ENCODE measurements at regions not wholly inside any gene's neighbourhood (a gene's known extent, or its start where the extent isn't known, plus 50 kb on each side); places are given as distances from the start of the nearest gene placed in this dataset.

DNA sequence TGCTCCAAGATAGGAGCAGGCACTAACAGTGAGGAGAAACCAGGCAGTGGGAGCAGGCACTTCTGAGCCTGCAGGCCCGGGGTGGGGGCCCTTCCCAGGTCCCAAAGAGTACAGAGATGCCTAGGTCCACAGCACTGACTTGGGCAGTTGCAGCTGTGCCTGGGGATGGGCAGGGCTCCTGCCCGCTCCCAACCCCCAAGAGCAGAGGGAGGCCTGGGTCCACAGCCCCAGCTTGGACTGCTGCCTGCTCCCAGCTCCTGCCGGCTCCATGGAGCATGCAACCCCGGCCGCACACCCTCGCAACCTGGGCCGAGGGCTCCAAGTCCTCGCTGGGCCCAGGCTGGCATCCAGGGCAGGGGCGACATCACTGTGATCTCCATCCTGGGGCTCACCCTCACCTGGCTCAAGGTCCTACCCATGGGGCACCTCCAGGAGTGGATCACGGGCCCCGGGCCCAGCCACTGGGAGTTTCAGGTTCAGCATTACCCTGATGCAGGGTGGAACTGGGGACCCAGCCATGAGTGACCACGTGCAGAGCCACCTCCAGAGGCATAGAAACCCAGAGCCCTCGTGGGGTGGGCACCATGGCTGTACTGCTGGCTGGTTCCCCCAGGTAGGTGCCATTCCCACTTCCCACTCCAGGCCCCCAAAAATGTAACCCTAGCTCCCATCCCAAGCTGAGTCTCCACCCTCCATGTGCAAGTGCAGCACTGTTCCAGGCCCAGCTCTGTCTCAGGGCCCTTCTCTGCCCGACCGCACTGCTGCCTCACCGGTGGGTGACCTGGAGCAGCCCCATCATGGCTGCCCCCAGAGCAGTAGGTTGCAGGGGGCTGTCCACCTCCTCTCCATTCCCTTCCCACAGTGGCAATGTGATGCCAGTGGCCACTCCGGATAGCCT, 325.6 kb downstream of the NR4A2 start:
- Histone ChIP-seq H3K9me3 (ENCODE audit: control insufficient read depth, insufficient read depth, low read depth, low read length) (peaks cover 13% of the 10 kb centered on the region), H3K27ac (ENCODE audit: low read depth, low read length) (no peak overlapping the region), H3K36me3 (ENCODE audit: control insufficient read depth, insufficient read depth, low read length) (no peaks in the 10 kb centered on the region), H3K4me1 (ENCODE audit: control insufficient read depth, insufficient read depth, low read length) (no peaks in the 10 kb centered on the region), H3K9ac (ENCODE audit: low read length) (no peak overlapping the region), H3K4me3 (ENCODE audit: low read depth, low read length) (no peak overlapping the region), H3K27me3 (ENCODE audit: control insufficient read depth, insufficient read depth, low read length) (no peaks in the 10 kb centered on the region)

DNA sequence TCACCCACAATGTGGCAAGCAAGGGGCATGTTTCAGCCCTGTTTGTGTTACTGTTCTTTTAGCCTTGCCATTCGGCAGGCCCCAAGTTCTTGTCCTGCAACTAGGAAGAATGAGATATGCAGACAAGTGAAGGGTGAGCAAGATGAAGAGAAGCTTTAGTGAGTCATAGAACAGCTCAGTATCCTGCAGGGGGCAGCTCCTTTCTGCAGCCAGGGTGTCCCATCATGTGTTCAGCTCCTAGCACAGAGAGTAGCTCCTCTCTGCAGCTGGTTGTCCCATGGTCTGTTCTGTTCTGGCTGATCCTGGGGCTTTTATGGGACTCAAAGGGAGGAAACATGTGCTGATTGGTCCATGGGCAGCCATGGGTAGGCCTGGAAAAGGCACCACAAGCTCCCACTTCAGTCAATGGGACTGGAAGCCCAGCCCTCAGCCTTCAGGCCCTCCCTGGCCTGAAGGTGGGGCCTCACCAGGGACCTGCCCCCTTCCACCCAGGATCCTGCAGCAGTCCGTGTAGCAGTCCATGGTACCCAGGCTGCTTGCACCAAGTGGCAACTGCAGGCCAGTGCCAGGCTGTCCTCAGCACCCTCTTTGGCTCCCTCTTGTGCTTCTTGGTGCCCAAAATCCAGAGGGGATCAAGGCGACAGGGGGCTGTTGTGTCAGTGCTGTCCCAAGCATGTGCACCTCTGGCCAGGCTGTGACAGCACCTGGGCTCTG, 326.4 kb downstream of the NR4A2 start:
- H3K36me3 ChIP-seq (ENCODE audit: control insufficient read depth, insufficient read depth, low read length), result no peaks in the 10 kb centered on the region
- H3K27ac ChIP-seq (ENCODE audit: low read depth, low read length), result no peak overlapping the region
- no peaks in the 10 kb centered on the region for H3K4me1 ChIP-seq (ENCODE audit: control insufficient read depth, insufficient read depth, low read length)
- no peaks in the 10 kb centered on the region for H3K27me3 ChIP-seq (ENCODE audit: control insufficient read depth, insufficient read depth, low read length)
- no peak overlapping the region for H3K4me3 ChIP-seq (ENCODE audit: low read depth, low read length)
- H3K9ac ChIP-seq (ENCODE audit: low read length), result no peak overlapping the region
- peaks cover 10% of the 10 kb centered on the region for H3K9me3 ChIP-seq (ENCODE audit: control insufficient read depth, insufficient read depth, low read depth, low read length)

DNA sequence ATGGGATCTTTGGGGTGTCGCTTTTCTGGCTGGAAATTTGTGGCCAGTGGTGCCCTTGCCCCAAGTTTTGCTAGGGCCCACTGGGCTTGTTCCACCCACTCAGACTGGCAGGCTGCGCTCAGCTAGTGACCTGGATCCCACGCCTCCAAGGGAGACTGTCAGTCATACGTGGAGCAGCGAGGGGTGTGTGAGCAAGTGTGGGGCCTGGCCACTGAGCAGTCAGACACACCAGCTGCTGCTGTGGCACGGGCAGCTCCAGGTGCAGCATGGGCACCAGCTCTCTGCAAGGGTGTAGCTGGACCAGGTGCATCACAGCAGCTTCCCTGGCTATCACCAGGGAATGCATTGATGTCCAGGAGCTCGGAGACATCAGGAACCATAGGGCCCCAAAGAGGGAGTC, 327.0 kb downstream of the NR4A2 start:
- Histone ChIP-seq H3K27me3 (ENCODE audit: control insufficient read depth, insufficient read depth, low read length) (no peaks in the 10 kb centered on the region), H3K4me3 (ENCODE audit: low read depth, low read length) (no peak overlapping the region), H3K27ac (ENCODE audit: low read depth, low read length) (no peak overlapping the region), H3K9me3 (ENCODE audit: control insufficient read depth, insufficient read depth, low read depth, low read length) (peaks cover 6% of the 10 kb centered on the region), H3K9ac (ENCODE audit: low read length) (no peak overlapping the region), H3K4me1 (ENCODE audit: control insufficient read depth, insufficient read depth, low read length) (no peaks in the 10 kb centered on the region), H3K36me3 (ENCODE audit: control insufficient read depth, insufficient read depth, low read length) (no peaks in the 10 kb centered on the region)

DNA sequence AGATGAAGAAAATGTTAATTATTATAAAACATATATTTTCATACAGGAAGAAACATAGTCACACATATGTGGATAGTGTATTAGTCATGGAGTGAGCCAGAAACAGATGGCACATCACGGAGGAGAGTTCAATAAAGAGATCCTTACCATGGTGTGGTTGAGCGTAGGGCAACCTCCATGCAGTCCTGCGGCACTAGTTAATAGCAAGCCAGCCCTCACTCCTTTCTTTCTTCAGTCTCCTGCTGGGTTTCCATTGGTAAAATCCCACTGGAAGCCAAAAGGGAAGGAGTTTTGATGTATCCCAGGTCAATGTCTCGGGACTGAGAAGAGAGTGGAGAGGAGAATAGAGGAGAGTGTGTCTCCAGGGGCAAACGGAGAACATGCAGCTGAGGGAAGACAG, 328.1 kb downstream of the NR4A2 start:
- H3K4me3 ChIP-seq (ENCODE audit: low read depth, low read length), result no peak overlapping the region
- no peak overlapping the region for H3K9ac ChIP-seq (ENCODE audit: low read length)
- H3K27me3 ChIP-seq (ENCODE audit: control insufficient read depth, insufficient read depth, low read length), result no peaks in the 10 kb centered on the region
- no peak overlapping the region for H3K27ac ChIP-seq (ENCODE audit: low read depth, low read length)
- no peaks in the 10 kb centered on the region; the same call in 1 of the 2 replicates for H3K9me3 ChIP-seq (ENCODE audit: control insufficient read depth, insufficient read depth, low read depth, low read length)
- no peaks in the 10 kb centered on the region for H3K36me3 ChIP-seq (ENCODE audit: control insufficient read depth, insufficient read depth, low read length)
- no peaks in the 10 kb centered on the region for H3K4me1 ChIP-seq (ENCODE audit: control insufficient read depth, insufficient read depth, low read length)

DNA sequence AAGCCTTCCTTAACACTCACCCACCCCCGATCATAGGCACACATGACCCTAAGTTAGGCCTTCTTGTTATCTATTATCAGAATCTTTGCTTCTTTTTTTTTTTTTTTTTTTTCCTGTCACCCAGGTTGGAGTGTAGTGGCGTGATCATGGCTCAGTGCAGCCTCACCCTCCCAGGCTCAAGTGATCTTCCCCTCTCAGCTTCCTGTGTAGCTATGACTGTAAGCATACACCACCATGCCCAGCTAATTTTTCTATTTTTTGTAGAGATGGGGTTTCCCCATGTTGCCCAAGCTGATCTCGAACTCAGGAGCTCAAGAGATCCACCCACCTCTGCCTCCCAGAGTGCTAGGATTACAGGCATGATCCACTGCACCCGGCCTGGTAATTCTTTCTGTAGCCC, 328.7 kb downstream of the NR4A2 start:
- H3K4me1 ChIP-seq (ENCODE audit: control insufficient read depth, insufficient read depth, low read length), result no peaks in the 10 kb centered on the region
- H3K9ac ChIP-seq (ENCODE audit: low read length), result no peak overlapping the region
- no peaks in the 10 kb centered on the region for H3K9me3 ChIP-seq (ENCODE audit: control insufficient read depth, insufficient read depth, low read depth, low read length)
- H3K27ac ChIP-seq (ENCODE audit: low read depth, low read length), result no peak overlapping the region
- H3K27me3 ChIP-seq (ENCODE audit: control insufficient read depth, insufficient read depth, low read length), result no peaks in the 10 kb centered on the region
- H3K36me3 ChIP-seq (ENCODE audit: control insufficient read depth, insufficient read depth, low read length), result no peaks in the 10 kb centered on the region
- no peak overlapping the region for H3K4me3 ChIP-seq (ENCODE audit: low read depth, low read length)

DNA sequence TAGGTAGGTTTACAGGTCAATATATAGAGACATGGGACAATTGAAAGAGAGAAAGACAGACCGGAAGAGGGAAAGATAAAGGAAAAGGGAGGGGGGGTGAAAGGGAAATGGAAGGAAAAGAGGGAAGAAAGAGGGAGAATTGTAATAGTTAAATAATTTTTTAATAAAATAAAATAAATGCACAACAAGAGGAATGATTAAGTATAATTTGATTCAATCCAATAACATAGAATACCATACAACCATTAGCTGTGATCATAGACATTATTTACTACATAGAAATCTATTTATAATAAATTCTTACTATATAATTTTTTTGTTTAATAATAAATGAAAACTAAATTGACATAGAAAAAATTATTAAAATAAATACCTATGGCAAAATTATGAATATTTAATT, 330.7 kb downstream of the NR4A2 start:
- H3K9me3 ChIP-seq (ENCODE audit: control insufficient read depth, insufficient read depth, low read depth, low read length), result no peaks in the 10 kb centered on the region
- H3K36me3 ChIP-seq (ENCODE audit: control insufficient read depth, insufficient read depth, low read length), result no peaks in the 10 kb centered on the region
- no peak overlapping the region for H3K9ac ChIP-seq (ENCODE audit: low read length)
- H3K27ac ChIP-seq (ENCODE audit: low read depth, low read length), result no peak overlapping the region
- no peak overlapping the region for H3K4me3 ChIP-seq (ENCODE audit: low read depth, low read length)
- no peaks in the 10 kb centered on the region for H3K27me3 ChIP-seq (ENCODE audit: control insufficient read depth, insufficient read depth, low read length)
- H3K4me1 ChIP-seq (ENCODE audit: control insufficient read depth, insufficient read depth, low read length), result no peaks in the 10 kb centered on the region

DNA sequence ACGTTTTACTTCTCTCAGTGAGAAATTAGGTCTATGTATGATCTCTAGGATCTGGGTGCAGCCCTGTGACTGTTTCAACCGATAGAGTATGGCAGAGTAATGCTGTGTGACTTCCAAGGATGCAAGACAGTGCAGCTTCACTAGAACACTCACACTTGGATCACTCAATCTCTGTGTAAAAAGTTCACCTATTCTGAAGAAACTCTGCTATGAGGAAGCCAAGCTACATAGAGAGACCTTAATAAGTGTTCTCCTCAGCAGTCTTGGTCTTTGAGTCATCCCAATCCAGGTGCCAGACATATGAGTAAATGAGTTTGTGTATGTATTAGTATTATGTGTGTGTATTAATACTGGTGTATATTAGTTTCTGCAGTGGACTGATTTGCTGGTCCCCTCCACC, 335.0 kb downstream of the NR4A2 start:
- no peak overlapping the region for H3K9ac ChIP-seq (ENCODE audit: low read length)
- no peak overlapping the region for H3K27ac ChIP-seq (ENCODE audit: low read depth, low read length)
- H3K4me1 ChIP-seq (ENCODE audit: control insufficient read depth, insufficient read depth, low read length), result no peaks in the 10 kb centered on the region
- H3K27me3 ChIP-seq (ENCODE audit: control insufficient read depth, insufficient read depth, low read length), result no peaks in the 10 kb centered on the region
- H3K4me3 ChIP-seq (ENCODE audit: low read depth, low read length), result no peak overlapping the region
- no peaks in the 10 kb centered on the region for H3K36me3 ChIP-seq (ENCODE audit: control insufficient read depth, insufficient read depth, low read length)
- no peaks in the 10 kb centered on the region for H3K9me3 ChIP-seq (ENCODE audit: control insufficient read depth, insufficient read depth, low read depth, low read length)

DNA sequence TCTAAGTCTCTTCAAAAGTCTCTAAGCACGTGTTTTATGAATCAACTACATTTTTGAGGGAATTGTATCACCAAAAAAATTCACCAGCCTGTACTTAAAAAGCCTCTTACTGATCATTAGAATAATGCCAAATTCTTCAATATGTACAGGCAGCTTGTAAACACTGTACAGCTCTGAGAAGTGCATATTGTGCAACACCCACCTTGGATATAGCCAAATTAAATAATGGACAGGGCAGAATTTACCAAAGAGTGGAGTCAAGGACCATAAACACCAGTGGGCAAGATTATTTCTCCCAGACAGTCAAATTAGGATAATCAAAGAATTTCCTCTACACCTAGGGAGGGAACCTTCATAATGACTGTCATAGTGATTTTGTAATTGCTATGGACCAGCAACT, 338.2 kb downstream of the NR4A2 start:
- Histone ChIP-seq H3K9me3 (ENCODE audit: control insufficient read depth, insufficient read depth, low read depth, low read length) (no peaks in the 10 kb centered on the region), H3K4me3 (ENCODE audit: low read depth, low read length) (no peak overlapping the region), H3K4me1 (ENCODE audit: control insufficient read depth, insufficient read depth, low read length) (no peaks in the 10 kb centered on the region), H3K36me3 (ENCODE audit: control insufficient read depth, insufficient read depth, low read length) (no peaks in the 10 kb centered on the region), H3K9ac (ENCODE audit: low read length) (no peak overlapping the region), H3K27ac (ENCODE audit: low read depth, low read length) (no peak overlapping the region), H3K27me3 (ENCODE audit: control insufficient read depth, insufficient read depth, low read length) (no peaks in the 10 kb centered on the region)

DNA sequence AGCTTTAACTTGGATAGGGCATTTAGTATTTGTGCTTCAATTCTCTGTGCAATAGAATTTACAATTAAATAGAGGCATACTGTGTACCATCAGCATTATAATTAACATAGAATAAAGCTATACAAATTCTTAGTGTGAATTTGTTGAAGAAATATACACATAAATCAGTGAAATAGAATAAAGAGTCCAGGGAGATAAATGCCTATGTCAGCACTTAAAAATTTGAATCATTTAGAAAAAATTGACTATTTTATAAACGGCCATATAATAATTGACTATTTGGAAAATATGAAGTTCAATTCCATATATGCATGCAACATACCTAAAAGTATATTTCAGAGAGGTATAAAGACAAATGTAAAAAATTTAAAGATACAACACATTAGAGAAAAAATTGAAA, 348.7 kb downstream of the NR4A2 start:
- H3K9ac ChIP-seq (ENCODE audit: low read length), result no peak overlapping the region
- no peaks in the 10 kb centered on the region for H3K27me3 ChIP-seq (ENCODE audit: control insufficient read depth, insufficient read depth, low read length)
- no peaks in the 10 kb centered on the region for H3K9me3 ChIP-seq (ENCODE audit: control insufficient read depth, insufficient read depth, low read depth, low read length)
- no peak overlapping the region for H3K4me3 ChIP-seq (ENCODE audit: low read depth, low read length)
- no peaks in the 10 kb centered on the region for H3K36me3 ChIP-seq (ENCODE audit: control insufficient read depth, insufficient read depth, low read length)
- H3K4me1 ChIP-seq (ENCODE audit: control insufficient read depth, insufficient read depth, low read length), result peaks cover 6% of the 10 kb centered on the region; the same call in 1 of the 2 replicates
- no peak overlapping the region for H3K27ac ChIP-seq (ENCODE audit: low read depth, low read length)

DNA sequence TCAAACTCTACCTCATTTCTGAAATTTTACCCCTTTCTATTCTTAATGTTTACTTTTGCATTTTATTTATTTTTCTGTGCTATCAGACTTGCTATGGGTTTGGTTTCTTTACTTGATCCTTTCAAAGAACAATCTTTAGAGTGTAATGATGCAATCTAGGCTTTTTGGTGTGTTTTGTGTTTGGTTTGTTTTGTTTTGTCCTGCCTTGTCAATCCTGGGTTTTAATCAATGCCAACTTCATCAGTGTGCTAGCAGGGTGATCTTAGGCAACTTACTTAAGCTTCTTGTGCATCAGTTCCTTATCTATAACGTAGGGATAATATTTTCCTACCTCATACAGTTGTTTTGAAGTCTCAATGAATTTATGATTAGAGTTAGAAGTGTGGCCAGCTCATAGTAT, 350.4 kb downstream of the NR4A2 start:
- H3K27me3 ChIP-seq (ENCODE audit: control insufficient read depth, insufficient read depth, low read length), result no peaks in the 10 kb centered on the region
- no peak overlapping the region for H3K27ac ChIP-seq (ENCODE audit: low read depth, low read length)
- no peak overlapping the region for H3K9ac ChIP-seq (ENCODE audit: low read length)
- H3K4me1 ChIP-seq (ENCODE audit: control insufficient read depth, insufficient read depth, low read length), result peaks cover 6% of the 10 kb centered on the region; the same call in 1 of the 2 replicates
- H3K36me3 ChIP-seq (ENCODE audit: control insufficient read depth, insufficient read depth, low read length), result no peaks in the 10 kb centered on the region
- no peak overlapping the region for H3K4me3 ChIP-seq (ENCODE audit: low read depth, low read length)
- no peaks in the 10 kb centered on the region for H3K9me3 ChIP-seq (ENCODE audit: control insufficient read depth, insufficient read depth, low read depth, low read length)

DNA sequence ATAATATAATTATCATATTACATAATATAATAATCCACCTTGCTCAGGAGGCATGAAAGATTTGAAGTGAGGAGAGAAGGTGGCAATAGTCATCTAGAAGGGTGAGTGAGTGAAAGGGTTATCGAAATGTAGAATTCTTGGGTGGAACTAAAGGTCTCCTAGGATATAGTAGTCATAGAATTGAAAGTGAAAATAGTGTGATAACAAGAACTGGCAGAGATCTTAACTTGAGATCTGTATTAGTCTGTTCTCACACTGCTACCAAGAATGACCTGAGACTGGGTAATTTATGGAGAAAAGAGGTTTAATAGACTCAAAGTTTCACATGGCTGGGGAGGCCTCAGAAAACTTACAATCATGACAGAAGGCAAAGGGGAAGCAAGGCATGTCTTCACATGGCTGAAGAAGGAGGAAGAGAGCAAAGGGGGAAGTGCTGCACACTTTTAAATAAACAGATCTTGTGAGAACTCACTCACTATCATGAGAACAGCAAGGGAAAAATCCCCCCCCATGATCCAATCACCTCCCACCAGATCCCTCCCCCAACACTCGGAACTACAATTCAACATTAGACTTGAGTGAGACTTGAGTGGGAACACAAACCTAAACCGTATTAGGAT, 351.5 kb downstream of the NR4A2 start:
- H3K36me3 ChIP-seq (ENCODE audit: control insufficient read depth, insufficient read depth, low read length), result no peaks in the 10 kb centered on the region
- peaks cover 6% of the 10 kb centered on the region; the same call in 1 of the 2 replicates for H3K4me1 ChIP-seq (ENCODE audit: control insufficient read depth, insufficient read depth, low read length)
- H3K27ac ChIP-seq (ENCODE audit: low read depth, low read length), result no peak overlapping the region

More for the DNA sequence above, 351.5 kb downstream of the NR4A2 start:
- no peaks in the 10 kb centered on the region for H3K27me3 ChIP-seq (ENCODE audit: control insufficient read depth, insufficient read depth, low read length)
- H3K9ac ChIP-seq (ENCODE audit: low read length), result no peak overlapping the region
- H3K4me3 ChIP-seq (ENCODE audit: low read depth, low read length), result no peak overlapping the region
- H3K9me3 ChIP-seq (ENCODE audit: control insufficient read depth, insufficient read depth, low read depth, low read length), result no peaks in the 10 kb centered on the region
